AG20443 (cell line): ENCODE measurements at regions not wholly inside any gene's neighbourhood (a gene's known extent, or its start where the extent isn't known, plus 50 kb on each side); places are given as distances from the start of the nearest gene placed in this dataset.

Experiments used
- DNase-seq: peaks from one replicate; pipeline ENCODE4 v3.0.0; 2012; ENCODE audit warnings: low spot score, mixed read lengths

DNA sequence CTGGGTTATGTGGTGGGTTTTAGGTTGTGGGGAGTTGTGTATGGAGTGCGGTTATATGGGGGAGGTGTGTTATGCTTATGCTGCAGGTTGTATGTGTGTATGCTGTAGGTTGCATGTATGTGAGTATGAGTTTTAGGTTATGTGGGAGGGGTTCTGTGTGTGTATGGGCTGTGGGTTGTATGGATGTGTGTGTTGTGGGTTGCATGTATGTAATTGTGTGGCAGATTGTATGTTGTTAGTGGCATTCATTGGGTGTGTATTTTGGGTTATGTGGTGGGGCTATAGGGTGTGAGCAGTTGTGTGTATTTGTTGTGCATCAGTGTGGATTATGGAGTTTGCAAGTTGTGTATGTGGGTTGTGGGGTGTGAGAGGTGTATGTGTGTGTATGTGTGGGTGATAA, 277.4 kb downstream of the NPIPA8 start:
- DNase-seq = no peak

DNA sequence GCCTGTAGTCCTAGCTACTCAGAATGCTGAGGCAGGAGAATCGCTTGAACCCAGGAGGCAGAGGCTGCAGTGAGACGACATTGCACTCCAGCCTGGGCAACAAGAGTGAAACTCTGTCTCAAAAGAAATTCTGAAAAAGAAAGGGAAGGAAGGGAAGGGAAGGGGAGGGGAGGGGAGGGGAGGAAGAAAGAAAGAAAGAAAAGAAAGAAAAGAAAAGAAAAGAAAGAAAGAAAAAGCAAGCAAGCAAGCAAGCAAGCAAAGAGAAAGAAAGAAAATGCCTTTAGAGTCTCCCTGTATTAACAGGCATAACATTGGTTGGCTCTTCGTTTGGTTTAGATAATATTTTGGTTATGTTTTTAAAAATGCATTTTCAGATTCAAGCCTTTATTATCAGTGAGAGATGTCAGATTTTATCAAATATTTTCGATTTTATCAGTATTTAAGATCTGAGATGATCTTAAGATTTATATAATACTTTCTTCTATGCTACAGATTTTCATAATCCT, 281.1 kb downstream of the NPIPA8 start:
- DNase-seq = no peak

DNA sequence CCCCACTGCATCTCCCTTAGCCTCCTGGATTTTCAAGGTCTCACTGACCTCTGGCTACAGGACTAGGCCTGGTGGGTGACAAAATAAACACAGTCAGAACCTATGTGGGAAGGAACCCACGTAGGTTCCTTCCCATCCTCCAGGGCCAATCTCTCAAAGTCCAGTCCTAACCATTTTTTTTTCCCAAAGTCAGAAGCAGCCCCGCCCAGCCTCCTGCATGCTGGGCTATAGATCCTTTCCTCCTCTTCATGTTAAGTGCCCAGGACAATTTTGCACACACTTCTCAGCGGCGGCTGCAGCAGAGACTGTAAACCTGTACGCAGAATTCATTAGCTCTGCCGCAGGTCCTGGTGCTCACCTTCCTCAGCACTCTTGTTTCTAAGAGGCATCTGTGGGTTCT, 285.8 kb downstream of the NPIPA8 start:
- DNase-seq = no peak

DNA sequence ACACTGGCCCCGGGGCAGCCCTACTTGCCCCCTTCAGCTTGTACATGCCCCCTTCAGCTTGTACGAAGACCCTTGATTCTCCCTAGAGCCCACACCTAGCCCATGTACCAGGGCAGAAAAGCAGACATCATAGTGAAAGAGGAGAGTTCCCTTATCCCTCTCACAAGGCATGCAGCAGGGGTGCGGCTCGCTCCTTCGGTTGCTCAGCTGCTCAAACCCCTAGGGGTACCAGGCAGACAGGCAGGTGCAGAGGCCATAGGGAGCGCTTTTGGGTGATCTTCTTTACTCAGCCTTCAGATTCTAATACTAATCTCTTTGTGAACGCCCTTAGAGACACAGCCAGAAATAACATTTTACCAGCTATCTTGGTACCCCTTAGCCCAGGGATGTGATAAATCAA, 286.3 kb downstream of the NPIPA8 start:
- DNase-seq = no peak

DNA sequence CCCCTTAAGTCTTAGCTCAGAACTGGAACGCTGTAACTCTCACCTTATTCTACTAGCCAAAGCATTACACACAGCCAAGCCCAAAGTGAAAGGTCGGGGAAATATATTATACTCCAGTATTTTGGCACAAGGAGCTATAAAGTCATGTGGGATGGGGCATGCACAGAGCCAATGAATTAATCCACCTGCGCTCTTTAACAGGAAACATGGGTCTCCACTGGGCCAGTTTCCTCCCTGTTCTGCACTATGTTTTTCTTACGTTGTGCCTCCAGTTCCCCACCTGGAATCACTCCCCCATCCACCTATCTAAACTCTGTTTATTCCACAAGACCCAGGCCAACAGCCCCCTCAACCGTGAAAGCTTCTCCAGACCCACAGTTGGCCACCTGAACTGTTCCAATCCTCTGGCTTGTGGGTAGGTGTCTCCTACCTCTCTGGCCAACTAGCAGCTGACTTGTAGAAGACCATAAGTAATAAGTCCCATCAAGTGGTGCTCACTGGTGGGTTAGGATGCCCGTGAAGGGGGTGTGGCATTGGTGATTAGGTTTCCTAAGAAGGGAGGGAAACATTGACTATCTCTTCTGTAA, 286.9 kb downstream of the NPIPA8 start:
- DNase-seq = no peak

DNA sequence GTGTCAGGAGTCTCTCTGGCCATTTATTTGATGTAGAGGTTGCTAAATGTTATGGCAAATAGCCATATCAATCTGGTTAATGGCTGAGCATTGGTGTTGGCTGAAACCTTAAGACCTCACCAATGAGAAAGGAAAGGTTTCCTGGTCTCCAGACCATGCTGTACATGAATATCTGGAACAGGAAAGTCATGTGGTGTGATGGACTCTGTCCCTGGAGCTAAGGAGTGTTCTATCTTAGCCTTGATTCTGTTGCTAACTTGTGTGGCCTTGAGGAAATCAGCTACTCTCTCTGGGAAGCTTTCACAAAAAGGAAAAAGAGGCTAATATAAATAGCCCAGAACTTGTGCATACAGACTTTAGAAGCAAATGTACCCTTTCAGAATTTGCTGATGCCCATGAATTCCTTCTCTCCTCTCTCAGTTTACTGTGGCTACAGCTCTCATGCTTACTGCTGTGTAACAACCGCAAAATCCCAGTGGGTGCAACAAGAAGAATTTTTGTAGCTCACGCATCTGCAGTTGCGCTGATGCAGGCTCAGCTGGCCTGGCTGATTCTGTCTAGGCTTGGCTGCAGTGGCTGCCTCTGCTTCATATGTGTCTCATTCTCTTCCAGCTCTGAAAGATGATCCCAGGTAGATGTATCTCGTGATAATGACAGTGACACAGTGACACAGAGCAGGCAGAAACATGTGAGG, 287.5 kb downstream of the NPIPA8 start:
- DNase-seq = no peak

DNA sequence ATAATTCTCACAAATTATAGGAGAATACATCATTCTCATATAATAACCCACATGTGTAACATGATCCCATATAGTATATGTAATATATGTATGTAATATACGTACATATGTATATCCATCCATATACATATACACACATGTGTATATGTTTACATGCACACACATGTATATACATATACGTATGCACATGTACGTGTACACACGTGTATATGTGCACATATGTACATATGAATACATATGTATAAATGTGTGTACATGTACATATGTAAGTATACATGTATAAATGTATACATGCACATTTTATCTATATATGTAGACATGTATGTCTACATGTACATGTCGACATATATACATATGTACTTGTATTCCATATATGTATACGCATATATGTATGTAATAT, 288.8 kb downstream of the NPIPA8 start:
- DNase-seq = no peak

DNA sequence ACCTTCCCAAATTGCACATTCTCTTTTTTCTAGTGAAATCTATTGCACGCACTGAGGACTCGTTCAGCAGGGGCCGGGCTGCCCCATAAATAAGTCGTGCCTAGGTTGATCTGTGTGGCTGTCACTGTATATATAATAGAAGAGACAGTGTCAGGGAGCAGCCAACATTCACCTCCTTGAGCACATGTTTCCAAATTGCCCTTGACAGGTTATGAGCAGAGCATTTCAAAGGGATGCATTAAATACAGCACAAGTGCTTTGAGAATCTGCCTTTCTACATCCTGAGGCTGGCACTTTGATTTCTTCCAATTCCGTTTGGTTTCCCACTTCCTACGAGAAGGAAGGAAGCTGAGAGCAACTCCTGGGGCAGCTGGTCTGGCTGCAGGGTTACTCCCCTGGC, 291.2 kb downstream of the NPIPA8 start:
- no peak for DNase-seq

DNA sequence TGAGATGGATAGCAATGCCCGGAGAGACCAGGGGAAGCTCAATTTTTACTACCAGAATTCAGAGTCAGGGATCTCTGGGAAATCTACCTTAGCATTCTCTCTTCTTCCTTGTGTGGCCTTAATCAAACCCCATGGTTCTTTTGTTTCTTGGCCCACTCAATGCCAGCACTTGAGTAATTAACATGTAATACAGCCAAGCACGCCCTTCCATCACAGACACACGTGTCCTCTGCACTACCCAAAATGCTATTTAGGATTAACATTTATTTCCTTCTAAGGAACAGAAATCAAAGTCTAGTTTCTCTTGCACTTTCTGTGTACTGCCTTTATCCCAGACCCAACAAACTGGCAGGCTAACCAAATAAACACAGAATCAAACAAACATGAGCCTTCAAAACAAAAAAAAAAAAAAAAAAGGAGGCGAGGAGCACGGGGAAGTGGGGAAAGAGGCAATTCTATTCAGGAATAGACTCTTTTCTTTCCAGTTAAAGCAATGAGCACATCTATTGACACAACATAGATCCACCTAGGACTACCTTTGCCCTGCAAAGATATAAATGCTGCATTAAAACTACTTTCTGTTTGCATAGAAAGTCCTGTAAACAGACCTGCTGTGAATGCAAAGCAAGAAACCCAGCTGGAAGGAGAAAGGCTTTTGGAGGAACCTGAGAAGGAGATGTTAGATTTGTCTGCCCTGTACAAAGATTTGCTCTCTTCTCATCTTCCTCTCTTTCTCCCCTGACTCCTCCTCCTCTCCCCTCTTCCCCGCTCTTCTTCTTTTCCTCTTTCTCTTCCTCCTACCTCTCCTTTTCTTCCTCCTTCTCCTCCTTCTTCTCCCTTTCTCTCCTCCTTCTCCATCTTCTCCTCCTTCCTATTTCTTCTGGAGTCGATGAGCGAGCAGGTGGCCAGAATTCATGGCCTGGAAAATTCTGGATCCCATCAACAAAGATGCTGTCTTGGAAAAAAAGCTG, 294.4 kb downstream of the NPIPA8 start:
- DNase-seq = no peak

DNA sequence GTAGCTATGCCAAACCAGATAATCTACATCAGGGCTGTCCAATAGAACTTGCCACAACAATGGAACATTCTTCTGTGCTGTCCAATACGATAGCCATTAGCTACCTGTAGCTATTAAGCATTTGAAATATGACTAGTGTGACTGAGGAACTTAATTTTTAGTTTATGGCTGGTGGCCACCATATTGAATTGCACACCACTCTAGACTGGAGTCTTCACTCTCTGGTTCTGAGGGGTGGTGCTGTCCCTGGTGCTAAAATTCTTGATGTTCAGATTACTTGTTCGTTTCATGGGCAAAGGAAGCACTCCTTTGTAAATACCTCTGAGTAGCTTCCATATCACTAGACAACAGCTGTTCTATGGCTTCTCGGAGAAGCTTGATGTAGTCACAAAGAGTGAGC, 296.6 kb downstream of the NPIPA8 start:
- no peak for DNase-seq

DNA sequence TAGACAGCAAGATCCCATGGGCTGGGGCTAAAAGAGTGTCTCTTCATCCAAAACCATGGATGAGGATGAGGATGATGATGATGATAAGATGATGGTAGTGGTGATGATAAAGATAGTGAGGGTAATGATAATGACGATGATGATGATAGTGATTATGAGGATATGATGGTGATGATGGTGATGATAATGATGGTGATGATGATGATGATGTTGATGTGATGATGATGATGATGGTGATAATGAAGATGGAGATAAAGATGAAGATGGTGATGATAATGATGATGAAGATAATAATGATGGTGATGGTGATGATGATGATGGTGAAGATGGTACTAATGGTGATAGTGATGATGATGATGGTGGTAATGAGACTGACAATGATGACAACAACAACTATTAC, 299.5 kb downstream of the NPIPA8 start:
- DNase-seq = no peak

DNA sequence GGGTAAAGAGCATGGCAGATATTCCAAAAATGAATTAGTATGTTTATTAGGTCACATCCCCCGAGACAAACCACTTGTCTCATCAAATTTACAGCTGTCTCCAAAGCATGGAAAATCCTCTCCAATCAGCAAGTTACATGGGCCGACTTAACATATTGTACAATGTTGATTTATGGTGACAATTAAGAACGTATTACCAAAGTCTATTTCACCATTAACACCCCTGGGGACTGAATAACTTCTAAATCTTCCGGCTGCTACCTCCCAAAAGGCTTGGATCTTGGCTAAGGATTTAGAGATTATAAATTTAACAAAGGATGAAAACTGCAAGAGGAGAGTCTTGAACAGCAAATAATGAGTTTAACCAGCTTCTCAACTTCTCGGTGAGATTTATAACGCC, 311.9 kb downstream of the NPIPA8 start:
- DNase-seq = no peak

DNA sequence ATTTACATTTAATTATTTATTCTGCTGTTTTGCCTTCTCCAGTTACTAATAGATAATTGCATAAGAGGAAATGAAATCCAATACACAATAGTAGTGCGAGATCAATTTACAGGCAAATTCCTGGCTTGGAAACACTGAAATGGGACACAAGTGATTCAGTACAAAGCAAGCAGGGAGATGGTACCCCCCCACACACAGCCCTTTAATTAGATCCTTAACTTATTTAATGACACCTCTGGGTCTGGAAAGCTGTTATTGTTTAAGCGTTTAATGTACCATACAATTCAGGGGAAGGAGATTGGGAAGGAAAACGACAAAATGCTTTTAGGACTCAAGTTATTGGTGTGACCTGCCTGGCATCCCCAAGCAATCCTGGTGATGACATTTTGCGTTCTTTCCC, 318.2 kb downstream of the NPIPA8 start:
- DNase-seq = no peak

DNA sequence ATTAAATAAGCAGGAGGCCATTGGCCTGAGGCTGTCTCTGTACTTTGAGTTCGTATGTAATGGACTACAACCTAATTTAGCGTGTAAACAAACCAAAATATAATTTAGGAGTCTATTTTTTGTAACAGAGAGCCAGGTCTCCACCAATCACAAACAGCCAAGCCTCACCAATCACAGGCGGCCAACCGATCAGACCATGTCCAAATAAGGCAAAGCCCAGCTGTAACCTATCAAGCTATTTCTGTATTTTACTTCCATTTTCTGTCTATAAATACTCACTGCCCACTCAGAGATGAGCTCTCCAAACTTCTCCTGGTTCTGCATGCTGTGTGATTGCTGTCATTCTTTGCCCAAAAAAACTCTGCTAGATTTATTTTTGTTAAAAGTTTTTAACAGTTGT, 322.7 kb downstream of the NPIPA8 start:
- no peak for DNase-seq

DNA sequence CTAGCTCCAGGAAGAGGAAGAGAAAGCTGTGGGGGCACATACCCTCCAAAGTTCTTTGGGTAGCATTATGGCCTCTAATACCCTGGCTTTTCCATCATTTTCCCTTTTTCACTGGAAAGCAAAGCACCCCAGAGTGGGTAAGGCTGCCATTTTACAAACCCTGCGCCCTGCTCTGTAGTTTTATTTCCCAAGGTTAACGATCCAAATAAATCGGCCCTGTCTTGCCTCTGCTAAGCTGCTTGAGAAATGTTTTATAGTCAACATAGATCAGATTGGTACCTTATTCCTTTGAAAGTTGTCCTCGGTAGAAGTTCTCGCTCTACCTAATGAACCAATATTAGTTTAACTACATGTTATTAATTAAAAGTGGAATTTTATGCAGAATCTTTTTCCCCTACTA, 328.2 kb downstream of the NPIPA8 start:
- DNase-seq = no peak

DNA sequence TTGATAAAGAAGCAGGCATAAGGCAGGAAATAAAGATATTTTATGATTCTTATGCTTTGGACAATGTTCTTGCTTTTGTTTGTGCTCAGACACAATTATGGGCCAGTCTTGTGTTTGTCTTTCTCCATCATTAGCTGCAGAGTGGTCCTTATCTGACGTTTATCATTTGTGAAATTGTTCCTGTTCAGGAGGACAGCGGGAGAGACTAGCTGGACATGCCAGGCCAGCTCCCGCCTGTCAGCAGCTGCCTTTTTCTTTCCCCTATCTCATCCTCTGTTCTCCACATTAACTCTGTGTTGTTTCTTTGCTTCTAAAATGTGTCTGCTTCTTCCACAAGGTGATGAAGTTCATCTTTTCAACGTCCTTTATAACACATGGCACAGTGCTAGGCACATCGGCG, 333.5 kb downstream of the NPIPA8 start:
- DNase-seq = no peak

DNA sequence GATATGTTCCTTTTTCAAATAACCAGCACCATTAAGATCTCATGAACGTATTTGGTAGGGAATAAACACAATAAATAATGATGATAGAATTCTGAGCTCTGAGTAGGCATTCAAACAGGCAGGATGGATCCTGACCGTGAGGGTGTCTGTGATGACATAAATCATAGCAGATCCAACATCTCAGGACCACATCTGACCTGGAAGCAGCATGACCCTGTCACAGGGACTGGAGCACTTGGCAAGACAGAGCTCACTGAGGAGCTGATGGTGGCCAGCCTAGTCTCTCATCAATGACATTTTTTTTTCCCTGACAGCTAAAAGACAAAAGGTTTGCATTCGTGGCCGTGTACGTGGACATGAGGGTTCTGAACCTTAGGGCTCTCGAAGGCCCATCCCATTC, 337.5 kb downstream of the NPIPA8 start:
- DNase-seq = no peak

DNA sequence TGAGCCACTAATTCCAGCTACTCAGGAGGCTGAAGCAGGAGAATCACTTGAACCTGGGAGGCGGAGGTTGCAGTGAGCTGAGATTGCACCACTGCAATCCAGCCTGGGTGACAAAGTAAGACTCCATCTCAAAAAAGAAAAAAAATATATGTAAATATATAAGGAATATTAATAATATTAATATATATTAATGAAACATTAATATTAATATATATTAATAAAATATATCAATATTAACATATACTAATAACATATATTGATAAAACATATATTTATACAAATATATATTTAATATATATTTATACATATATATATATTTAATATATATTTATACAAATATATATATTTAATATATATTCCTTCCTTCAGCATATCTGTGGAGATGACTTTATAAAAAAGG, 338.0 kb downstream of the NPIPA8 start:
- DNase-seq = no peak

DNA sequence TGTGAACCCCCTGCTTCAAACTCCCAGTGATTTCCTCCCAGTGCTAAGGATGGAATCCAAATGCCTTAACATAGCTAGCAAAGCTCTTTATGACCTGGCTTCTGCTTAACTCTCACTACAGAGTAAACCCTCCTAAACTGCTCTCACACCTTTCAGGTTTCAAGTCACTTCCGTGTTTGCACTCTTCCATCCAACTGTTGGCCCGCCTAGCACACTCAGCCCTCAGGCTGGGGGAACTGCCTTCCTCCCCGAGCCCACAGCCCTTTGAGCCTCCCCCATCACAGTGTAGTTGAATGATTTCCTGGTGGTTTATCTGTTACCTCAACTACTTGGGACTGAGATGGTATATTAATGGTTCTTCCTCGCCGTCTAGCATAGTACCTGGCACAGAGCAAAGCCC, 342.5 kb downstream of the NPIPA8 start:
- no peak for DNase-seq

DNA sequence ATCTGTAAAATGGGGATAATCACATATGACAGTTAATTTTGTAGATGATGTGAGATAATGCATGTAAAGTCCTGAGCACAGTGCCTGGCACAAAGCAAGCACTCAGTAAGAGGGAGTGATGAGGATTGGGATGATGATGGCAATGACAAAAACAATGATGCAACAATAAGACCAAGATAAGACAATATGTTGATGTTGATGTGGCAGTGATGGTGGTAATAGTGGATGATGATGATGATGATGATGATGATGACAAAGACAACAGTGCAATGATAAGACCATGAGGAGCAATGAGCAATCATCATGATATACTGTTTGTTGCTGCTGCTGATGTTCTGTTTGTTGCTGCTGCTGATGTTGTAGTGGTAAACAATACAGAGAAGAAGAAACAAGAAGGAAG, 344.1 kb downstream of the NPIPA8 start:
- DNase-seq = no peak

DNA sequence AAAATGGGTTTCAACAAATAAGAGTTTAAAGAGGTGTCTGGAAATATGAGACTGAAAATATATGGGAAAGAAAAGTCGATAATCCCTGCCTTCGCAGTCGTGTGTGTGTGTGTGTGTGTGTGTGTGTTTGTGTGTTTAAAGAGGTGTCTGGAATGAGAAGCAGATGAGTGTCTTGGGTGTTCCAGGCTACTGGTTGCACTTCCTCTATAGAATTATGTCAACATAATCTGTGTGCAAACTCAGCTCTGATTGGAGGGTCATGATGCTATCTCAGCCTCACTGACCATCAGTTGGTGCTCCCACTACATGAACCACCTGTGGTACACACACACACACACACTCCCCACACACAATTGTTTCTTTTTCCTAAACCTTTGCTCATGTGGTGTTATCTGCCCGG, 347.3 kb downstream of the NPIPA8 start:
- no peak for DNase-seq

DNA sequence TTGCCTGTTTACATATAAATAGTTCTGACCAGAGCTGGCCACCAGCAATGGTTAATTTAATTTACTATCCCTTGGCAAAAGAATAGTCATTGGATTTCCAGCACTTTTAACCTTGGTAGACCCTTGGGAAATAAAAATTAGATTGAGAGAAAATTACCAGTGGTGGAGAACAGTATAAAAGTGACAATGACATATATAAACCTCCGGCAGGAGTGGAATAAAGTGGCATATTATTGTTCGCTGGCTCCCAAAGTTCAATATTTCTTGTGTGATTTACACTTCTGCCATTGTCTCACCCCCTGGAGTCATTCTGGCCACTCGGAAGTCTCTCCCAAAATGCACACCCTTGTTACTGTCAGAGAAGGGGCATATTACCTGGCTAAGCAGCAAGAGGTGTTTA, 347.7 kb downstream of the NPIPA8 start:
- no peak for DNase-seq

DNA sequence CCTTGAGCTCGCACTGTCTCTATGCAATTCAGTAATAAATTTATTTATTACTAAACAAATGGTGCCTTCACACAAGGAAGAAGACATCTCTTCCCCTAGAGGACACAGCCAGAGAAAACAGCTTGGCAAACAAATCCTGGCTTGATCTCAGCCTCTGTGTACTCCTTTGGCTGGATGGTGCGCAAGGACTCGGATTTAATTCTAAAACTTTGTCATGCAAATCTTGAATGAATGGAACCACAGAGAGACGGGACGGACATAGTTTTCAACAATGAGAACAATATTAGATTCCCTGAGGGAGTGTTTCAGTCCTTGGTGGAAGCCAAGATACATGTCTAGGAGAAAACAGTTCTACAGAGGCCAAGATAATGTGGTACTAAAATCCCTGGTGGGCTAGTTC, 349.5 kb downstream of the NPIPA8 start:
- no peak for DNase-seq
